GM20000 (cell line): ENCODE measurements at regions not wholly inside any gene's neighbourhood (a gene's known extent, or its start where the extent isn't known, plus 50 kb on each side); places are given as distances from the start of the nearest gene placed in this dataset.
"Not testable (repeated sequence)": the region's sequence is repeated elsewhere in the genome, so short reads cannot be mapped to it uniquely, and the experiment has no call there.

Experiments used
- DNase-seq: peaks from one replicate; pipeline ENCODE4 v3.0.0; 2012; ENCODE audit warnings: low spot score
- CTCF ChIP-seq: IDR thresholded peaks from 2 replicates; pipeline ENCODE4 v1.5.1; 2012; ENCODE audit warnings: mild to moderate bottlenecking, control low read depth; ENCODE audit errors: extremely low read depth, missing control alignments

GRCh38 chr3:95218484-95218883 lies 1155.6 kb downstream of the NSUN3 start:
- TF ChIP-seq CTCF = no peak
- DNase-seq = no peak

GRCh38 chr3:95226437-95226836 lies 1163.6 kb downstream of the NSUN3 start:
- no peak for DNase-seq
- TF ChIP-seq CTCF = no peak

- no peak for TF ChIP-seq CTCF
- no peak for DNase-seq
These were observed 1164.2 kb downstream of the NSUN3 start for GRCh38 chr3:95227092-95227491.

GRCh38 chr3:95228416-95228815 lies 1165.6 kb downstream of the NSUN3 start:
- DNase-seq = no peak

GRCh38 chr3:95235916-95236315 lies 1173.1 kb downstream of the NSUN3 start:
- TF ChIP-seq CTCF = no peak
- DNase-seq = no peak

More at GRCh38 chr3:95228416-95228815, 1165.6 kb downstream of the NSUN3 start:
- no peak for TF ChIP-seq CTCF

GRCh38 chr3:95237783-95238182 lies 1174.9 kb downstream of the NSUN3 start:
- no peak for TF ChIP-seq CTCF
- no peak for DNase-seq

- TF ChIP-seq CTCF = no peak
- DNase-seq = no peak
These were observed 1177.5 kb downstream of the NSUN3 start for GRCh38 chr3:95240395-95240794.

- not testable (repeated sequence) for DNase-seq
These were observed 1178.4 kb downstream of the NSUN3 start for GRCh38 chr3:95241256-95241655.
